Adrenal gland (tissue), 5 donors: ENCODE measurements at regions not wholly inside any gene's neighbourhood (a gene's known extent, or its start where the extent isn't known, plus 50 kb on each side); places are given as distances from the start of the nearest gene placed in this dataset.

Experiments
- CTCF ChIP-seq, 6 experiments: fragments of 450-650 bp in 4 of 6; fragments of 200-600 bp in 2 of 6; sonication (generic) in 1 of 6; IDR thresholded peaks; 1 replicate in 5 of 6; 2 replicates in 1 of 6; pipeline versions ENCODE4 v1.5.1 to v1.8.0; 2016 to 2021; ENCODE audit warnings: antibody characterized with exemption in 6 of 6, mild to moderate bottlenecking in 2 of 6, moderate library complexity in 1 of 6
- POLR2A ChIP-seq, 2 donors: fragments of 450-650 bp; IDR thresholded peaks; one replicate each; pipeline ENCODE4 v1.6.1; 2017; ENCODE audit warnings: antibody characterized with exemption in 2 of 2, mild to moderate bottlenecking in 2 of 2, moderate library complexity in 1 of 2
- donor health status: DM: no; HTN: no; CAD: no.

GRCh38 chr17:71780596-71780995 is 340.2 kb upstream of the SOX9 start:
- TF ChIP-seq CTCF (IDR thresholded peaks at IDR 0.05) (no peak), POLR2A (IDR thresholded peaks at IDR 0.05) (no peak)
